GM19452 (cell line): ENCODE measurements at regions not wholly inside any gene's neighbourhood (a gene's known extent, or its start where the extent isn't known, plus 50 kb on each side); places are given as distances from the start of the nearest gene placed in this dataset.
"Not testable (repeated sequence)": the region's sequence is repeated elsewhere in the genome, so short reads cannot be mapped to it uniquely, and the experiment has no call there.

ENCODE experiments used
- ATAC-seq: cut with Tn5 transposase; IDR thresholded peaks from one replicate; pipeline ENCODE4 v1.9.1; 2021; ENCODE audit not compliant: unreplicated experiment

- no peak for ATAC-seq
Observed at GRCh38 chr5:67723873-67724272, 491.7 kb upstream of the PIK3R1 start.

- ATAC-seq, result not testable (repeated sequence)
Observed at GRCh38 chr5:67722582-67722981, 493.0 kb upstream of the PIK3R1 start.

DNA sequence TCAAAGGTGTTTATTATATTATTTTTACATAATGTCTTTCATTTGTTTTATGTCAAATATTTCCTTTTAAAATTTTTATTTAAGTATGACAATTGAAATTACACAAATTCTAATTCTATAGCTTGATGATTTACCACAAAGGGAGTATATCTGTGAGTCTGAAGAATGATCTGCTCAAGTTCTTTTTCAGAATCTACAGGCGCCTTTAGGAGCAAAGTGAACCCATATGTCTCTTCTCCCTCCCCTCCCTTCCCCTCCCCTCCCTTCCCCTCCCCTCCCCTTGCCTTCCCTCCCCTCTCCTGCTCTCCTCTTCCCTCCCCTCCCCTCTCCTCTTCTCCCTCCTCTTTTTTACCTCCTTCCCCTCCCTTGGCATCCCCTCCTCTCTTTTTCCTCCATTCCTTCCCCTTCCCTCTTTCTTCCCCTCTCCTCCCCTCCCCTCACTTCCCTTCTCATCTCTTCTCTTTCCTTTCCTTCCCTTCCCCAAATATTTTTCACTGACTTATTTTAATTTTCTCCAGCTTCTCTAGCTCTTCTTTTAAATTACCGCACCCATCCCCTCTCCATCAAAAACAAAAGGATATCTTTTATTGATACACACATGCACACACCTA is 495.3 kb upstream of the PIK3R1 start:
- ATAC-seq, result no peak

DNA sequence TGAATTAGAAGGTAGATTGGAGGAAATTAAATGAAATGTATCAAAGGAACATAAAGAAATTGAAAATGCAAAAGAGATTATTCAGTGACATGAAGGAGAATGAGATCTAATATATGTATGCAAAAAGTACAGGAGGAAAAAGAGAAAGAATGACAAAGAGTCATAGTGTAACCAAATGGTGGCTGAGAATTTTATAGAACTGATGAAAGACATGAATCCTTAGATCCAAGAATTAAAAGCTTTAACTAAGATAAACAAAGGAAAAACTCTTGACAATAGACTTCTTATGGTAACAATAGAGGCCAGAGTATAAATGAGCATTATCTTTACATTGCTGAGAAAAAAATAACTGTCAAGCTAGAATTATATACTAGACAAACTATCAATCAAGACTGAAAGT is 505.4 kb upstream of the CD180 start:
- ATAC-seq, result no peak

DNA sequence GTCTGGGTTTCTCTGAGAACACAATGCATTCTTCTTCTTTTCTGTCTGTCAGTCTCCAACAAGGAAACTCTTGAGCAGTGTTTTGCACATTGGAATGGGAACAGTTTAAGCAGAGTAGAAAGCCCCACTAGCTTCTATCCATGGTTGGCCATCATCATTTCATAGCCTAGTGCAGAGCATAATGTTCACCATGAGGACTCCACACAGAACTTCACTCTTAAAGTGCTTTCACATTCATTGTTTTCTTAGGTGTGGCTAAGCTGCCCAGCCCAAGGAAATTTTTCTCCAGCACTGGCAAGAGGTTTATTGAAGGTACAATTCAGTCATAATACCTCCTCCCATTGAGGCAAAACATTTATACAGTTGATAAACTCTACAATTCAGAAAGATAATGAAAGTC is 503.0 kb upstream of the CD180 start:
- ATAC-seq, result no peak

GRCh38 chr5:67696446-67696845 is 499.8 kb upstream of the CD180 start:
- no peak for ATAC-seq

- ATAC-seq, result no peak
Observed at GRCh38 chr5:67695369-67695768, 498.8 kb upstream of the CD180 start.

DNA sequence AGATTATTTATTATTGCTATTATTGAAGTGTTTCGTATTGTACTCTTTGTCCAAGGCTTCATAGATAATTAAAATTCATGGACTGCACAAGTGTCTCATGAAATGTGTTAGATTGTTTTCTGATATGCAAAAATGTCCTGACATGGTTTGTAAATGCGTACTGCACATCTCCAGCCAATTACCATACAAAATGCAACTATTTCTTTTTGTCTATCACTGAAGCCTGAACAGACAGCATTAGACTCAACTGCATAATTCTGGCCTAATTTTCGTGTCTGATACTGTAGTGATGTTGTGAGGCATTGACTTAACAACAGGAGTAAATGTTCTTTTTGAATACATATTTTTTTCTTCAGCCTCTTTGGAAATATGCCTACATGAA is 498.2 kb upstream of the CD180 start:
- ATAC-seq, result no peak

- no peak for ATAC-seq
Observed at GRCh38 chr5:67693956-67694809, 497.6 kb upstream of the CD180 start.

DNA sequence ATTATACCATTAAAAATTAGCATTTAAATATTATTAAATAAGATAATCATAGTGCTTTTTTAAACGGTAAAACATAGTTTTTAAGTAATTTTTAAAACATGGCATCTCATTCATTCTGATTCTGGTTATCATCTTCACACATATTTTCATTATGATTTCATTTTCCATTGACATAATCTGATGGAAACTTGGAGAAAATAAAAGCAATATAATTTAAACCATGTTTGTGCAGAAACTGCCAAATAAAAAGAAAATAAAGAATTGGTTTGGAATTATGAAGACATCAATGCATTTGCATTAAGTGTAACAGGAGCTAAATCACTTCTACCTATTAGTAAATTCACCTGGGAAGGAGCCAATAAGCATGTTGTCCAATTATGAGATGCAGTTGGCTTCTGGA is 490.1 kb upstream of the CD180 start:
- no peak for ATAC-seq

DNA sequence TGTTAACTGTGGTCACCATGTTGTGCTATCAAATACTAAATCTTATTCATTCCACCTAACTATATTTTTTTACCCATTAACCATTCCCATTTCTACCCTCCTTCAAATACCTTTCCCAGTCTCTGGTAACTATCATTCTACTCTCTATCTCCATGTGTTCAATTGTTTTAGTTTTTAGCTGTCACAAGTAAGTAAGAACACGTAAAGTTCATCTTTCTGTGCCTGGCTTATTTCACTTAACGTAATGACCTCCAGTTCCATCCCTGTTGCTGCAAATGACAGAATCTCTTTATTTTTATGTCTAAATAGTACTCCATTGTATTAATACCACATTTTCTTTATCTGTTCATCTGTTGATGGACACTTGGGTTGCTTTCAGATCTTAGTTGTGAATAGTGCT is 485.1 kb upstream of the CD180 start:
- ATAC-seq, result no peak

- no peak for ATAC-seq
Observed at GRCh38 chr5:67680099-67680498, 483.5 kb upstream of the CD180 start.

GRCh38 chr5:67679184-67679841 is 482.7 kb upstream of the CD180 start:
- ATAC-seq, result no peak

DNA sequence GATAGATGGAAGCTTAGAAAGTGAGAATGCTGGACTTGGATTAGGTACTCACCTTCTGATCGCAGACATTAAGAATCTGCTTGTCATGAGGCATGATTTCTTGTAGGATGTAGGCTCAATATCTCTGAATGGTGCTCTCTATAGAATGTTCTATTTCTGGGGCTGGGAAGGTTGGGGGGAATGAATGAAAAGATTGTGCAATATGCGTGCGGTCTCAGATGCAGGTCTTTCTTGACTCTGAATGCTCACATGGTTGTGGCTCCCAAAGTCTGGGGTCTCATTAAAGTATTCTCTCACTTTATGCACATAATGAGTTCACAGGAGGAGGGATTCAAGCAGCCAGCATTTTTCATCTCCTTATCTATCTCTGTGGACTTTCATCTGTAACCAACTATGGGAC is 482.0 kb upstream of the CD180 start:
- ATAC-seq, result no peak

DNA sequence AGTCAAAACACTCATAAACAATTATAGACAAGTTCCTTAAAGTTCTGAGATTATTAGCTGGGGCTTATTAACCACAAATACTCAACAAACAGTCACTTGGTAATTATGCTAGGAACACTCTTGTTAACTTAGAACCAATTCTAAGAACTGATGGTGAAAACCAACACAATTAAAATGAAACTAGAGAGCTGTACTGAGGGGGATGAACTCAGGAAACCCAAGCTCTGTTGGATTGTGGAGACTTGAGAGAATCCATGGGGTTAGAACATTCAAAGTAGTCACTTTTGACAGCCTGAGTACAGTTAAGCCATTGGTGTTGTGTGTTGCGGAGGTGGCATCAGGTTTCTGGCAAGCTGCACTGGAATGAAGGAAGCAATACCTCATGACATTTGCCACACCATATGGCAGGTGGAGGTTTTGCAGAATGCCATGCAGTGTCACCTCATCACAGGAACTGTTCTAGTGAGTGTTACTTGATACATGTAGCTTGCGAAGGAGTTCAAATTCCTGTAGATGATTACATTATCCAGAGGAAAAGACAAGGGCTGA is 480.9 kb upstream of the CD180 start:
- no peak for ATAC-seq

- no peak for ATAC-seq
Observed at GRCh38 chr5:67676863-67677262, 480.3 kb upstream of the CD180 start.

DNA sequence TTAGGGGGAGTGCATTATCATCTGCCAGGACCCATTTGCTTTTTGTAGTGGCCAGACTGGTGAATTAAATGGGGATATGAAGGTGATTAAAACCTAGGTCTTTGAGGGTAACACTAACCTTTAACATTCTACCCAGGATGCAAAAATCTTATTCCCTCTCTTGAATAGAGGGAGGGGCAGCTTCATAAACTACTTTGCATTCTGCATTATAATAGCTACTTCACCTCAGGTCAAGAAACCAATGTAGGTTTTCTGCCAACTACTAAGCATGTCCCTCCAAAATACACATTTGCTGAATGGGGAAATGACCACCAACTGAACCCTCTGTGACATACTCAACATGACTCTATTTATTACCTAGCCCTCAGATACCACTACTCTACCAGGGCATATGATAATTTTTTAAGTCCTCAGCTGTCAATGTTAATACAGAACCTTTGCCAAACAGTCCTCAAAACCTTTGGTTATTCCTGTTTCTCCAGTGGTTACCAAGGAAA is 477.6 kb upstream of the CD180 start:
- ATAC-seq, result no peak

GRCh38 chr5:67673618-67674017 is 477.0 kb upstream of the CD180 start:
- ATAC-seq, result no peak

GRCh38 chr5:67673180-67673579 is 476.6 kb upstream of the CD180 start:
- no peak for ATAC-seq

GRCh38 chr5:67672636-67673035 is 476.0 kb upstream of the CD180 start:
- no peak for ATAC-seq

GRCh38 chr5:67669916-67670315 is 473.3 kb upstream of the CD180 start:
- no peak for ATAC-seq

GRCh38 chr5:67660149-67660548 is 463.6 kb upstream of the CD180 start:
- ATAC-seq, result no peak
